ENCODE measurements at regions not wholly inside any gene's neighbourhood (a gene's known extent, or its start where the extent isn't known, plus 50 kb on each side); places are given as distances from the start of the nearest gene placed in this dataset.

DNA sequence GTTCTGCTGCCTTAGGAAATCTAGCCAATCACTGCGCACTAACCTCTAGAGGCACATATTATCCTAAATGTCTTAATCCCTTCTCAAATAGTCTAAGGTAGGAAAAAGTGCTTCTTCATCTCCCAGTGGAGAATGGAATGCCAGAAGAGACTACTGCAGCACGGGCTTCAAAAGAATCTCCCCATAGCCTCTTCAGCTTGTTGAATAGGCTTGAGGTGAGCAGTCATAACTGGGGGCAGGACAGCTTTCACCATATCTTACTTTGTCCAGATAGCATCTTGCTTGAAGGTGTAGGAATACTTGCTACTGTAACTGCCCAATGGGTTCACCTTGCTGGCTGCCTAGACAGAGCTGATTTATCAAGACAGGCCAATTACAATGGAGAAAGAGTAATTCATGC lies 88.8 kb downstream of the MBL2 start:
- TF ChIP-seq, protein P1, sequence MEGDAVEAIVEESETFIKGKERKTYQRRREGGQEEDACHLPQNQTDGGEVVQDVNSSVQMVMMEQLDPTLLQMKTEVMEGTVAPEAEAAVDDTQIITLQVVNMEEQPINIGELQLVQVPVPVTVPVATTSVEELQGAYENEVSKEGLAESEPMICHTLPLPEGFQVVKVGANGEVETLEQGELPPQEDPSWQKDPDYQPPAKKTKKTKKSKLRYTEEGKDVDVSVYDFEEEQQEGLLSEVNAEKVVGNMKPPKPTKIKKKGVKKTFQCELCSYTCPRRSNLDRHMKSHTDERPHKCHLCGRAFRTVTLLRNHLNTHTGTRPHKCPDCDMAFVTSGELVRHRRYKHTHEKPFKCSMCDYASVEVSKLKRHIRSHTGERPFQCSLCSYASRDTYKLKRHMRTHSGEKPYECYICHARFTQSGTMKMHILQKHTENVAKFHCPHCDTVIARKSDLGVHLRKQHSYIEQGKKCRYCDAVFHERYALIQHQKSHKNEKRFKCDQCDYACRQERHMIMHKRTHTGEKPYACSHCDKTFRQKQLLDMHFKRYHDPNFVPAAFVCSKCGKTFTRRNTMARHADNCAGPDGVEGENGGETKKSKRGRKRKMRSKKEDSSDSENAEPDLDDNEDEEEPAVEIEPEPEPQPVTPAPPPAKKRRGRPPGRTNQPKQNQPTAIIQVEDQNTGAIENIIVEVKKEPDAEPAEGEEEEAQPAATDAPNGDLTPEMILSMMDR (IDR thresholded peaks at IDR 0.05), result no peak
- H3K36me3 Mint-ChIP-seq (ENCODE audit: low read depth), result no peaks in the 10 kb centered on the region
- no peaks in the 10 kb centered on the region for H3K9me3 Mint-ChIP-seq
- no peak for DNase-seq
- H3K27ac Mint-ChIP-seq, result no peak overlapping the region
- H3K4me3 Mint-ChIP-seq, result no peak overlapping the region
- peaks cover 9% of the 10 kb centered on the region for H3K4me1 Mint-ChIP-seq (ENCODE audit: low read depth)
- peaks cover 6% of the 10 kb centered on the region; the same call in 1 of the 2 replicates for H3K27me3 Mint-ChIP-seq (ENCODE audit: insufficient read depth)

DNA sequence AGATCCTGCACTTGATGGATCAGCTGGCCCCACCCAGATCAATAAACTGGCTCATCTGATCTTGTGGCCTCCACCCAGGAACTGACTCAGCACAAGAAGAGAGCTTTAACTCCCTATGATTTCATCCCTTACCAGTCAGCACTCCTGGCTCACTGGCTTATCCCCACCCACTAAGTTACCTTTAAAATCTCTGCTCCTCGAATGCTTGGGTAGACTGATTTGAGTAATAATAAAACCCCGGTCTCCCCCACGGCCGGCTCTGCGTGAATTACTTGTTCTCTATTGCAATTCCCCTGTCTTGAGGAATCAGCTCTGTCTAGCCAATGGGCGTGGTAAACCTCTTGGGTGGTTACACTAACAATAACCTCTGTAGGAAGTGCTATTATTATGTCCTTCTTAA lies 83.7 kb downstream of the MBL2 start:
- TF ChIP-seq, protein P1 (IDR thresholded peaks at IDR 0.05), result no peak
- Mint-ChIP-seq H3K27ac (no peak overlapping the region), H3K36me3 (ENCODE audit: low read depth) (peaks cover 7% of the 10 kb centered on the region), H3K27me3 (ENCODE audit: insufficient read depth) (peaks cover 13% of the 10 kb centered on the region), H3K4me1 (ENCODE audit: low read depth) (no peaks in the 10 kb centered on the region), H3K4me3 (no peak overlapping the region), H3K9me3 (peaks cover 19% of the 10 kb centered on the region)
- DNase-seq, result no peak

DNA sequence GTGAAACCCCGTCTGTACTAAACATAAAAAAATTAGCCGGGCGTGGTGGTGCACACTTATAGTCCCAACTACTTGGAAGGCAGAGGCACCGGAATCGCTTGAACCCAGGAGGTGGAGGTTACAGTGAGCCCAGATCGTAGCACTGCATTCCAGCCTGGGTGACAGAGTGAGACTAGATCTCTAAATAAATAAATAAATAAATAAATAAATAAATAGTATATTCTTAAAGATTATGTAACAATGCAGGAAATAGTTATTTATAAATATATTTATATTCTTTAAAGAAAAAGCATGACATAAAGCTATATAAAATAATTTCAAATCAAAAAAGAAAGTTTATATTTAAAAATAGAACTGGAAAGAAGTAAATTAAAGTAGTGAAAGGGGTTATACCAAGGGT lies 76.4 kb downstream of the MBL2 start:
- Mint-ChIP-seq H3K27ac (no peak overlapping the region), H3K4me3 (no peak overlapping the region), H3K4me1 (ENCODE audit: low read depth) (peaks cover 12% of the 10 kb centered on the region; the same call in 1 of the 2 replicates), H3K27me3 (ENCODE audit: insufficient read depth) (peaks cover 8% of the 10 kb centered on the region), H3K36me3 (ENCODE audit: low read depth) (peaks cover 7% of the 10 kb centered on the region), H3K9me3 (peaks cover 9% of the 10 kb centered on the region)
- TF ChIP-seq, protein P1 (IDR thresholded peaks at IDR 0.05), result no peak
- DNase-seq, result no peak

DNA sequence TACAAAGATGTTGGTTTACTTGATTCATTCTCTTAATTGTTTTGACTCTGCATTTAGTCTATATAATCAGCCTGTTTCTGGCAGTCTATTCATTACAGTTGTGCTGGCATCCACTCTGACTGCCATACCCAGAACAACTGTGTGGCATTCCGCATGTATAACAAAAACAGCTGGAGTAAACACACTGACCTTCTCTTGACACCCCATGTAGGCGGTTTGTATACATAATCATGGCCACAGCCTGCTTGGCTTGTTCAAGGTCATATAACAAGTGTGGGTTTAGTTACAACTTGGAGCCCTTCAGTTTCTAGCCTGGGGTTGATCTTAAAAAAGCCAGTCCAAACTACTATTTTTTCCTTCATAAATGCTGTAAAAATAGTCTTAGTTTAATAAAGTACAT lies 70.9 kb downstream of the MBL2 start:
- Mint-ChIP-seq H3K9me3 (no peaks in the 10 kb centered on the region), H3K36me3 (ENCODE audit: low read depth) (no peaks in the 10 kb centered on the region), H3K4me3 (no peak overlapping the region; the same call in 1 of the 2 replicates), H3K4me1 (ENCODE audit: low read depth) (peaks cover 44% of the 10 kb centered on the region), H3K27ac (no peak overlapping the region), H3K27me3 (ENCODE audit: insufficient read depth) (peaks cover 2% of the 10 kb centered on the region; the same call in 1 of the 2 replicates)
- TF ChIP-seq, protein P1 (IDR thresholded peaks at IDR 0.05), result no peak
- no peak for DNase-seq

DNA sequence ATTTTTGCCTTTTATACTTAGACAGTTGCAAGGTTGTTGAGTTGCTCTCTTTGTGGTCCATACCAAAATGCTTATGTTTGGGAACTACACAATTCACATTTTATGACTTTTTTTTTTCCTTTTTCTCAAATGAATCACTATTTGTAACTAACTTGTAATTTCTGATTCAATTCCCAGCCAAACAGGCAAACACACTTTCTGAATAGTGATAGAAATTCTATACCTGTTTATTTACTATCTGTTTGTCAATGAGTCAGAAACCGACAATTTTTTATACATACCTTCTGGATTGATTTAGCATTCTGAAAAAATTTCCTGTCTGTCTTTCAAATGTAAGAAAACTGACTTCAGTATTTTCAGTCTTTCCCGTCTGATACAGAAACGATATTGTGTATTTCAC lies 69.1 kb downstream of the MBL2 start:
- Mint-ChIP-seq H3K36me3 (ENCODE audit: low read depth) (no peaks in the 10 kb centered on the region), H3K9me3 (no peaks in the 10 kb centered on the region), H3K4me1 (ENCODE audit: low read depth) (peaks cover 48% of the 10 kb centered on the region), H3K27me3 (ENCODE audit: insufficient read depth) (peaks cover 2% of the 10 kb centered on the region; the same call in 1 of the 2 replicates), H3K4me3 (peak overlapping the region; percentile 56), H3K27ac (peak overlapping the region; percentile 71; the same call in 1 of the 2 replicates)
- no peak for DNase-seq
- TF ChIP-seq, protein P1 (IDR thresholded peaks at IDR 0.05), result no peak

DNA sequence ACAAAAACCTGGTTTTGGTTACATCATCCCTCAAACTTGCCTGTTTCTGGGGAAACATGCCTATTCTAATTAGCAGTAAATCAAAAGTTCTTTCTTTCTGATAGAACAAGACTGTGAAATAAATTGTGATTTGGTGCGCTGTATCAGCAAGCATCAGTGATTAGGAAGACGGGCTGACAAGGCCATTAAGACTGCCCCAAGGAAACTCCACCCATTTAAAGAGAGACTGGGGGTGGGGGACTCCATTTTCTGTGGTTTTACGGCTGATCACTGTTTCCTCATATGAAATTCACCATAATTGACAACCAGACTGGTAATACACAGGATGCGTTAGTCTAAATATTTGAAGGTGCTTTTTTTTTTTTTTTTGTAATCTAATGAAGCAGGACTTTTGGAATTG lies 68.7 kb downstream of the MBL2 start:
- no peaks in the 10 kb centered on the region for H3K9me3 Mint-ChIP-seq
- no peaks in the 10 kb centered on the region for H3K36me3 Mint-ChIP-seq (ENCODE audit: low read depth)
- peak; percentile 7 for DNase-seq
- peaks cover 2% of the 10 kb centered on the region; the same call in 1 of the 2 replicates for H3K27me3 Mint-ChIP-seq (ENCODE audit: insufficient read depth)
- peak overlapping the region; percentile 71; the same call in 1 of the 2 replicates for H3K27ac Mint-ChIP-seq
- H3K4me3 Mint-ChIP-seq, result peak overlapping the region; percentile 56
- TF ChIP-seq, protein P1 (IDR thresholded peaks at IDR 0.05), result no peak
- peaks cover 44% of the 10 kb centered on the region for H3K4me1 Mint-ChIP-seq (ENCODE audit: low read depth)
